ENCODE measurements at regions not wholly inside any gene's neighbourhood (a gene's known extent, or its start where the extent isn't known, plus 50 kb on each side); places are given as distances from the start of the nearest gene placed in this dataset.

GRCh38 chr2:12097859-12098258 is 351.4 kb downstream of the LPIN1 start:
- TF ChIP-seq ELF1 (IDR thresholded peaks at IDR 0.05; ENCODE audit: borderline replicate concordance, low read depth) (no peak), MAX (IDR thresholded peaks at IDR 0.05) (no peak), SRF (IDR thresholded peaks at IDR 0.05; ENCODE audit: low read depth) (no peak), REST (IDR thresholded peaks at IDR 0.05; ENCODE audit: low read depth) (no peak), JUND (IDR thresholded peaks at IDR 0.05) (no peak), EGR1 (IDR thresholded peaks at IDR 0.05; ENCODE audit: low read depth) (no peak), EZH2 (IDR thresholded peaks at IDR 0.05) (no peak), ZNF274 (IDR thresholded peaks at IDR 0.05; ENCODE audit: low read depth, low read length) (no peak), ATF3 (IDR thresholded peaks at IDR 0.05) (no peak), ZFX (IDR thresholded peaks at IDR 0.05) (no peak), RAD21 (IDR thresholded peaks at IDR 0.05; ENCODE audit: low read depth) (no peak), SP1 (IDR thresholded peaks at IDR 0.05; ENCODE audit: low read depth) (no peak), CBX3 (IDR thresholded peaks at IDR 0.05; ENCODE audit: low read depth) (no peak), POLR2AphosphoS5 (IDR thresholded peaks at IDR 0.05; ENCODE audit: low read depth, low read length) (no peak)
- ATAC-seq (no peak), DNase-seq (ENCODE audit: low read depth, low spot score) (no peak)
- no peaks in the 10 kb centered on the region for H3K9me2 ChIP-seq (ENCODE audit: insufficient read depth)
- RAD21 ChIA-PET (ENCODE audit: low non-redundant PET in 1 of 2, low total read pairs in 2 of 2, uncharacterized antibody in 2 of 2, unreplicated experiment in 2 of 2) = no interaction called here
- CTCF ChIA-PET = no interaction called here
- BruUV-seq (replicated peaks) = no TSS peak
- H3K4me3 ChIP-seq (replicated peaks in 1 of 2; ENCODE audit: low read depth in 1 of 2, low read length in 2 of 2) = no peak overlapping the region
- H3K4me2 ChIP-seq (ENCODE audit: low read length) = no peak overlapping the region
- no peaks in the 10 kb centered on the region for H3K36me3 ChIP-seq (ENCODE audit: control insufficient read depth in 1 of 2, insufficient read depth in 2 of 2, low read length in 2 of 2)
- no peak overlapping the region for H3K9ac ChIP-seq (ENCODE audit: low read length)
- no peaks in the 10 kb centered on the region for H3K79me2 ChIP-seq (ENCODE audit: insufficient read depth, low read length)
- POLR2A ChIA-PET = no interaction called here
- H3K9me3 ChIP-seq (ENCODE audit: control insufficient read depth in 1 of 2, insufficient read depth in 1 of 2, low read depth in 1 of 2, low read length in 2 of 2) = no peaks in the 10 kb centered on the region
- intact Hi-C loops (cut with micrococcal nuclease) = no loop called here
- no peaks in the 10 kb centered on the region for H3K27me3 ChIP-seq (ENCODE audit: insufficient read depth, low read length)
- no peaks in the 10 kb centered on the region for H4K20me1 ChIP-seq (ENCODE audit: insufficient read depth)
- no peak overlapping the region for H3K27ac ChIP-seq (ENCODE audit: low read depth, low read length)
- no peak overlapping the region for H2AFZ ChIP-seq (ENCODE audit: low read depth, low read length, poor library complexity, severe bottlenecking)
- no peaks in the 10 kb centered on the region for H3K4me1 ChIP-seq (ENCODE audit: control insufficient read depth in 1 of 2, insufficient read depth in 2 of 2, low read length in 2 of 2)
